GM11168 (cell line): ENCODE measurements at regions not wholly inside any gene's neighbourhood (a gene's known extent, or its start where the extent isn't known, plus 50 kb on each side); places are given as distances from the start of the nearest gene placed in this dataset.

Source experiments
- in situ Hi-C: fragments of 300-500 bp; cut with MboI; formaldehyde crosslinking; loops from one replicate; pipeline ENCODE4 v1.12.0; 2022; ENCODE audit warnings: low sequenced_read_pairs; ENCODE audit not compliant: unreplicated experiment

DNA sequence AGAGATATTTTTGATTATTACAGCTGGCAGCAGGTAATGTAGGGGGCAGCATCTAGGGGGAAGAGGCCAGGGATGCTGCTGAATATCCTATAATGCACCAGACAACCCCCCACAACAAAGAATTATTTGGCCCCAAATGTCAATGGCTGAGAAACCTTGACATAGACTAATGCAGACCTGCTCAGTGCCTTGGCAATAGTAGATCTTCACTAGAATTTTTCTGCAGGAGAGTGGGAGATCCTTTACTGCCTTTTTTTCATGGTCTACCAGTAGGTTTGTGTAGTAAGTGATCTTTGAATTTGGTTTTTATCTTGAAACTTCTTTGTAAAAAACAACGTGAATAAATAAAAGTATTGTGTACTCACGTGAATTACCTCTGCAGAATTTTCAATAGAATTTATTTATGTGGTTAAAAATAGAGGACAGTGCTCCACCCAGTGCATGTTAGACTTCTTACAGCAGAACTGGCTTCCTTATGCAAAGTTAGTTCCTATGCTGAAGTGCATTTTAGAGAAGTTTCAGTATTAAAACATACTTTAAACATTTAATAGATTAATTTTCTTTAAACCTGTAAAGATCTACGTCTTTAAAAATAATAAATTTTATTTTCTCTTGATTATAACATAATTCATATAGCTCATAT is 199.6 kb upstream of the HDAC9 start:
- in situ Hi-C loops, result no loop called here

DNA sequence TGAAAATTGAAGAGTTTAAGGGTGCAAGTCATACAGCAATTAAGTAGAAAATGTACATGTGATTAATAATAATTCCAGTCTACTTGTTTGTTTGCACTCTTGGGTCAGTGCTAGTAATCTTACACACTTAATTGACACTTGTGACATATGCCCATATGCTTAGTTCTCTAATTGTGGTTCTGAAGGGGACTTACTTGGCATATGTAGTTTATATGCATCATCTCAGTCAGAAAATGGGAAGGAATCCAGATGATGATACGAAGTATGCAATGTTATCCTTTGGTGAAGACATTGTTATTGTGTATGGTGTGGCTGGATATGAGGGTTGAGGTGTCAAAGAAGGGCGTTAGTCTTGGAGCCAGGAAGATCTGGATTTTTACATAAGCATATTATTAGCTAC is 193.5 kb upstream of the HDAC9 start:
- in situ Hi-C loops, result no loop called here

DNA sequence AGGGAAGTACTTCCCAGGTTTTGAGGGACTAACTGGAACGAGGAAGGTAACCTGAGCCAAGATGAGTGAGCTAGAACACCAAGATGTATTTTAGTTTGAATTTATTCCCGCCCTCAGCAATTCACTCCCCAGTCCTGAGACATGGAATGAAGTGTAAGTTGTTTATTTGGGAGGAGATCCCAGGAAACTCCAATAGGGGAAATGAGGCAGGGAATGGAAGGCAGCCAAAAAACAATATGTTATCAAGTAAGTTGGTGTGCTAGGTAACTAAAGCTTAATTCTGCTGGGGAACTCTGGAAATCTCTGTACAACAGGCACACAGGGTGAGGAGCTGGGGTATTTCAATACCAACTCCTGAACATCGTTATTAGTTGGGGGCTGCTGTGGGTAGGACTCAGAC is 189.7 kb upstream of the HDAC9 start:
- in situ Hi-C loops, result no loop called here

DNA sequence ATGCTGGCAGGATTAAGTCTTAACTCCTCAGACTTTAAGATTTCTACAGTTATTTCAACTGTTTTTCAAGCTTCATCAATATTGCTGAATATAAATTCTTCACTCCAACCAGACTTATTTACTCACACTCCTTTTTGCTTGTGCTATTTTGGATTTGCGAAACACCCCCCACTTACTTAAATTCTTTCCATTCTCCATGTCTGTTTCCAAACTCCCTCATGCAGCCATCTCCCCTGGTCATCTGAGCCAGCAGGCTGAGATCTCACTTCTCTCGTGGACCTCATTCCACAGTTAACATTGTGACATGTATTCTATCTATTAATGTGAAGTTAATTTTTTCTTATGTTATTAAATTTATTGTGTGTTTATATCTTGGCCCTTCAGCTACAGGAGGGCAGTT is 188.9 kb upstream of the HDAC9 start:
- in situ Hi-C loops, result no loop called here

DNA sequence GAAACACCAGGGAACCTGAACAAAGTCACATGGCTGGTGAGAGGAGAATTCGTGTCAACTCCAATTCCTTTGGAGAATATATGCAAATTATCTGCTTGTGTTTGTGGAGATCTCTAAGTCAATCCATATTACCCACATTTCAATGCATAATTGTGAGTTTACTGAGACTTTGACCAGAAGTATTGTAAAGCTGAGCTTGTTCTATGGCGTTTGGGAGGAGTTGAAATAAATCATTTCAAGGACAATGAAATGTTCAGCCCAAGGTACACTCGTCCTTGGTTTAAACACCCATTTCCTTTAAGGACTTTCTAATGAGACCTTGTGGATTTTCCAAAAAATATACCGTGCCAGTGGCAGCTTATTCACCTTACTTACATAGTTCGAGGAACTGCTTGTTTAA is 186.6 kb upstream of the HDAC9 start:
- in situ Hi-C loops, result no loop called here

DNA sequence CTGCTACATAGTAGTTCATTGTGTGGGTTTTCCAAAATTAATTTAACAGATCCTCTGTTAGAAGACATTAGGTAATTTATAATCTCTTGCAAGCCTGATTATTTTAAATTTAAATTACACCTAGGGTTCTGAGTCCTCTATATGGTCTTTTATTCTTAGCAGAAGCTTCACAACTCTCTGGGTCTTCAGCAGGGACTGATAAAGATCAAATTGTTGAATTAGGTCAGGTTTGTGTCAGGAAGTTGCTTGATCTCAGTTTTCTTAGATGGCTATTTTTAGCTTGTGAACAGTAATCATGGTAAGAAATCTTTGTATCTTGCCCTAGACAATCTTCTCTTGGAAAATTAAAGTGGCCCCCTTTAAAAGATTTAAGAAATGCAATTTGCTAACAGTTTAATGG is 183.1 kb upstream of the HDAC9 start:
- in situ Hi-C loops, result no loop called here

DNA sequence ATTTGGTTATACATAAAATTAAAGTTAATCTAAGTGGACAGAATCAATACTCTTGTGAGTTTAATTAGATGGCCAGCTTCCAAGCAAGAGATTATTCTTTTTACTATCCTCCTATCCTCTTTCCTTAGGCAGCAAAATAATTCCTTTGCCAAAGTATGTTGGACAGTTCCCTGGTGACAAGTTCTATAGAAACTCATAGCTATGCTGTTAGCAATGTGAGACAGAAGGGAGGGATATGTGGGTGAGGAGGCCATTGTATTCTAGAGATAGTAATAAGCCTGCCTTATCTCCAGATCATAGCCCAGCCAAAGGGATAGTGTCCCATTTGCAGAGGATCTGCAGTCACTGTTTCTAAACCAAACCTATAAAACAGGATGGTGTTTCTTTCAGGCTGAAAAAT is 181.6 kb upstream of the HDAC9 start:
- in situ Hi-C loops, result no loop called here

DNA sequence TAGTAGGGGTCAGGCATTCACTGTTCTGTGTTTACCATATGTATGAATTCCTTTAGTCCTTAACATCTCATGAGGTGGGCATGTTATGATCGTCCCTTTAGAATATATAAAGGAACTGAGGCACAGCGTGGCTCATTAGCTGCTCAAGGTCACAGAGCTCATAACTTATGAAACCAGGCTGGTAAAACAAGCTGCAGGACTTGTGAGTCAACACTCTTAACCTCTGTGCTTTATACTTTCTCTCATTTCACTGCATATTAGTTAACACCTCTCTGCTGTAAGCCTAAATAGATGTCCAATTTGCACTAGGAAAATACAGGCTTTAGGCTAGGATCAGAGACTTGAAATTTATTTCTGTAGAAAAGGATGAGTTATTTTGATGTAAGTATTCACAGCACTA is 180.3 kb upstream of the HDAC9 start:
- in situ Hi-C loops, result no loop called here

DNA sequence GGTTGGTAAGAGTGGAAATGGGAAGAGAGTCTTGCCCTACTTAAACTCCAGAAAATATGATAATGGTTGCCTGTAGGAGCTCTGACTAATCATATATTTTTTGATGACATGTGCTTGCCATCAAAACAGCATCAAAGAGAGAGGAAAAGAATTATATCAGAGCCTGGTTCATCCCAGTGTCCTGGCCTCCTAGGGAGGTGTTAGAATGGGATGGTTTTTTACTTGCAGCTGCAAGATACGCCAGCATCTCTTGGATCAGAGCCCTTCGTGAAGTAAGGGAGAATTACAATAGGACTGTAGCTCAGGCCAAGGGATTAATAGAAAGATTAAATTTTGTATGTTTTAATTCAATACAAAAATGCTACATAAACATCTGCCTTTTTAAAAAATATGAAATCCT is 177.6 kb upstream of the HDAC9 start:
- in situ Hi-C loops, result no loop called here

DNA sequence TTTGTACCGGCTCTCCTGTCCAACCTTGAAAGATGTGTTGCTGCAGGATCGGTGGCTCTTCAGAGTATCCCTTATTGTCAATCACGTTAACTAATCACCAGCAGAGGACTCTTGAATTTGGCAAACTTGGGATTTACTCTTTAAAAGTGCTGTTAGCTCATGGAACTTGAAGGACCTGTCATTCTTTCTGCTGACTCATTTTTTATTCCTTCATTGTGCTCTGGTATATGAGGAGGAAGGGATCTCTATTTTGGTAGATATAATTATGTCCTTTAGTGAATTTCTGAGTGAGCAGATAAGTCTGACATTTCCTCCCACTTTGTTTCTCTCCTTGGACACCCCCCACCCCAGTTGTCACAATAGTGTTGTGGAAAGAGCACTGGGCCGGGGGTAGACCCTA is 175.1 kb upstream of the HDAC9 start:
- in situ Hi-C loops, result no loop called here

DNA sequence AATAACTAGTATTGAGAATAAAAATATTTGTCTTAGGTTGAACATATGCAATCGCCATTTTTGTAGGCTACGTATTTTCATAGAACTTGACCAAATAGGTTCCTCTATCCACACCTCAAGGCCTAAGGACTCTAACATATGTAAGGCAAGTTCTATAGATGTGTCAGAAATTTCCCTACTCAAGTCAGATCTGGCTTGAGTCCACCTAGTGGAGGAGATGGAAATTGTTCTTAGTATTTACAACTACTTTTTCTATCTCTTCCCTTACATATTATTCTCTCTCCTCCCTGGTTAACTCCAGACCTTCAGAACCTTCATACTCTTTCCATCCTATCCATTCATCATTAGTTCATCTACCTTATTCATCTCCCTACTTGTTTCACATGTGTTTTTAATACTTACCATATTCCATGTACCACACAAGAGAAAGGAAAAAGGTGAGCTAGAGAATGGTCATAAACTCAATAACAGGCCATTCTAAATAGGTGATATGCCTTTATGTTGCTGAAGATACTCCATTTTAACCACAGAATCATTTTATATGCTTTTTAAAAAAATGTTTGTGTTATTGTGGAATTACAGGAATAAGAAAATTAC is 174.5 kb upstream of the HDAC9 start:
- in situ Hi-C loops, result no loop called here

DNA sequence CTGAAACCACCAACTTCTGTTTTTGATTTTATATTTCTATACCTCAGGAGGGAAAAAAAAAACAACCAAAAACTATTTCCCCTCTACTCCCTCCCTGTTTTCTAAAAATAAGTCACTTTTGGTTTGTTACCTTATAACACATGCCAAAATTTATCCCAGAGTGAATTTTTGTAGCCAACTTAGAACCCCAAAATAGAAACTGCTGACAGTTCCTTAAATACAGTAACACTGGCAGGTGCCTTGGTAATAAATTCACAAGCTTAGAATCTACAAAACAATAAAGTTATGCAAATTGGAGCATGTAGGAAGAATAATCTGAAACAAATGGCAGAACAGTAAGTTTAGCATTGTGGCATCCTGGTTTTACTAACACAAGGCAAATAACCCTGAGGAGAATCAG is 165.0 kb upstream of the HDAC9 start:
- in situ Hi-C loops, result no loop called here

DNA sequence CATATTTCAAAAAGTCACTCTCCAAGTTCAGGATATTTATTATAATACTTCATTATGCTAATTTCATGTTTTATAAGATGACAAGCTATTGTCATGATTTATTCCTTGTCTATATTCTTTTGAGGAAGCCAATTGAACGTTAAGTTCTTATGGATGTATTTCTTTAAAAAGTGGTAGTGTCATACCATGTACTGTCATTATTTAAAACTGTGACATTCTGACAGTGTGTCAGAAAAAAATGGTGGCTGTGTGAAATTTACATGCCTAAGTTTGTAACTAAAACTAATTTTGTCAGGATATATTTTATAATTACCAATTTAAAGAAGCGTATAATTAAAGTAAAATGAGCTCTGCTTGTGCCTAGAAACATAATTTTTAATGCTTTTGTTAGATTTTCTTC is 158.9 kb upstream of the HDAC9 start:
- in situ Hi-C loops, result no loop called here

DNA sequence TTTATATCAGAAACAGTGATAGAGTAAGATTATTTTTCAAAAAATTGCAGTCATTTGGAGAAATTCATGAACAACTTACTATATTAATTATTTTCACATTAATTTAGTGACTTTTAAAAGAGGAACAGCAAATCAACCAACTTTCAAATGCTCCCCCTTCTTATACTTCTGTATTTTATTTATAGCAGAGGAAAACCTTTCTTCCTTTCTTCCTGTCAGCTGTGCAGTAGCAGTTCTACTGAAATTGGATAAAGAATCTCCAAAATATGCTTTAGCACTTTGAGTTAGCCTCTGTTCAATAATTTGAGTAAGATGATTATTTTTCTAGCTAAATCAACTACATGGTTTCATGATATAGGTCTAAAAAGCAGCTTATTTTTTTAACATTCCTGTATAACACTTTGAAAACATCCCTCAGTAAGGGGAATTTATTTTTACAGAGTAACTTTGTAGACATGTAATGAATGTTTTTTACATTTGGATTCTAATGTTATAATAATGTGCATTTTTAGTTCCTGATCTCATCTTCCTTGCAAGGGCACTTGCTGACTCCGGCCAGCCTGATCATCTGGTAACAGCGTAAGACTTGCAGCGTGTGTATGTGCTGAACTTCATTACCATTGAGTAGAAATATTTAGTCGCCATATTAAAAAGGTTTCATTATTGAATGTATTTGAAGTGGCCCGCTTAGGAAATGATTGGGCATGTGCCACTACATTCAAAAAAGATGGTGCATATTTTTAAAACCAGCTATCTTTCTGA is 158.3 kb upstream of the HDAC9 start:
- in situ Hi-C loops, result no loop called here

DNA sequence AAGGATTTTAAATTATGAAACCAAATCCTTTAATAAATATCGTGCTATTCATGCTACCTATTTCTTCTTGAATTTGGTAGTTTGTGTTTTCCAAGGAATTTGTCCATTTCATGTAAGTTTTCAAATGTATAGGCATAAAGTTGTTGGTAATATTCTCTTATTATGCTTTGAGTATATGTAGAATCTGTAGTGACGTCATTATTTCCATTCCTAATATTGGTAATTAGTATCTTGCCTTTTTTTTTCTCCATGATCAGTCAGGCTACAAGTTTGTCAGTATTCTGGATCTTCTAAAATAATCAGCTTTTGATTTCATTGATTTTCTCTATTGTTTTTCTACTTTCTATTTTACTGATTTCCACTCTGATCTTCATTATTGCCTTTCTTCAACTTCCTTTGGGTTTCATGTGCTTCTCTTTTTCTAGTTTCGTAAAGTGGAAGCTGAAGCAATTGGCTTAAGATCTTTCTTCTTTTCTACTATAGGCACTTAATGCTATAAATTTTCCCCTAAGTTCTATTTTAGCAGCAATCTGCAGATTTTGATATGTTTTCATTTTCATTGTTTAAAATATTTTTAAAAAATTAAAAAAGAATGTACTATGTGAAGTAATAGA is 156.5 kb upstream of the HDAC9 start:
- in situ Hi-C loops, result no loop called here

DNA sequence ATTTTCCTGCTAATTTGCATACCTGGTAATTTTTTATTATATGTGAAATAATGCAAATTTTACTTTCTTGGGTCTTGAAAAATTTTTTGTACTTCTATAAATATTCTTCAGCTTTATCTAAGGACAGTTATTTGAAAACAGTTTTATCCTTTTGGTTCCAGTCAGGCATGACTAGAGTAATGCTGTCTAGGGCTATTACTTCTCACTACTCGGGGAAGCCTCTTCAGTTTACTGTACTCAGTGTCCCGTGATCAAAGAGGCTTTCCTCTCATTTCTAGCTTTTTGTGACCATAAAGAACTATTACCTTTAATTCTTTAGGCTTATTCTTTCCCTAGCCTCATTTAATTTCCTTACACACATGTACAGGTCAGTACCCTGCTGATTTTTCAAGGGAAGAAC is 153.8 kb upstream of the HDAC9 start:
- in situ Hi-C loops, result loop anchor here (10.0 kb wide), 1 partner anchor 657 kb away; no protein-coding TSS in a partner anchor

DNA sequence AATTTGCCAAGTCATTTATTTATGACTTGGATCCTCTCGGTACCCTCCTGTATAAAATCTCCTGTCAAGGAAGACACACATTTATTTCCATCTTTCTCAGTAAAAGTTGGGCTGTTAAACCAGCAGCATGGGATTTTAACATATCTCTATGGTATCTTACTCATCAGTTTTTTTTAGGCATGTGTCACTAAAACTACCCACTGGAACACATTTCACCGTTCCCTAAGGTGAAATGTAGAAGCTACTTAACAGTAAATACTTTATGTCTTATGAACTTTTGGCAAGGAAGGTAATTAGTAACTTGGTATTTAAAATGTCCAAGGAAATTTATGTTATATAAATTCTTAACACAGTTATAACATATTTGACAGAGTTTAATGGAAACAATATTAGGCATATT is 152.5 kb upstream of the HDAC9 start:
- in situ Hi-C loops, result loop anchor here (10.0 kb wide), 1 partner anchor 658 kb away; no protein-coding TSS in a partner anchor

DNA sequence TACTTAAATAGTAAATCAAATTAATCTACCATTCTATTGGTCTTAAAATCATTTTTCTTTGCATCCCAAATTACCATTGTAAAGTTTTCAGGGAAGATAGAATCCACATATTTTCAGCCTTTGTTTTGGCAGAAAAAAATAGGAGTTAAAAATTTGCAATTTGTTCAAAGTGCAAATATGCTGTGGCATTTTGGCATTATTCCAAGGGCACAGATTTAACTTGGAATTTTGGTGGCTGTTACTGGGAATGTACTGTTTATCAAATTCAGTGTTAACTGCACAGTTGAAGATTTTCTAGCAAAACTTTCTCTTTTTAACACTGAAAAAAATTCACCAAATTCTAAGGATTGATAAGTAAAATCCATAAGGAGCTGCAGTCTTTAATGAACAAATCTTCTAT is 151.0 kb upstream of the HDAC9 start:
- in situ Hi-C loops, result loop anchor here (10.0 kb wide), 1 partner anchor 660 kb away; no protein-coding TSS in a partner anchor

DNA sequence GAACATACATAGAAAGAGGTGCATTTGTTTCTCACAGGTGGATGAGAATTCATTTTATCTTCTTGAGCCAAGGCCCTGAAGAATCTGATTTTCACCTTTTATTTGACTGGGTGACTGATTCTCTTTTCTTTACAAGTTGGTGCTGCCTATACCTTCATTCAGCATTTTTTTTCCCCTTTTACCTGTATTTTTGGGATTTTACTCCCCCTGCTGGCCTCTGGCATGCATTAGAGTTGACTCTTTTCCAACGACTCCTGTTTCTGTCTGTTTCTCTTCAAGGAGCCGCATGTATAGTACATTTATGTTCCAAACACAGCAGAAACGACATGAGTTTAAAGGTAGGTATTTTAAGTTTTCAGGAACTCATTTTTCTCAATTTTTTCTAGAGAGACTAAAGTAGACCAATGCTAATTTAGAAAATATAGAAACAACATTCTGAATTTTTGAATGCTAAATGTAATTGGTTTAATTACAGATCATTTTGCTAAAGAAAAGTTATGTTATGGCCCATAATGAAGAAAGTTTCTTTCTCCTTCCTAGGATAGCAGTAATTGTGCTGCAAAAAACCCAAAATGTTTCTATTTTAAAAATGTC is 149.8 kb upstream of the HDAC9 start:
- in situ Hi-C loops, result loop anchor here (10.0 kb wide), 1 partner anchor 661 kb away; no protein-coding TSS in a partner anchor

DNA sequence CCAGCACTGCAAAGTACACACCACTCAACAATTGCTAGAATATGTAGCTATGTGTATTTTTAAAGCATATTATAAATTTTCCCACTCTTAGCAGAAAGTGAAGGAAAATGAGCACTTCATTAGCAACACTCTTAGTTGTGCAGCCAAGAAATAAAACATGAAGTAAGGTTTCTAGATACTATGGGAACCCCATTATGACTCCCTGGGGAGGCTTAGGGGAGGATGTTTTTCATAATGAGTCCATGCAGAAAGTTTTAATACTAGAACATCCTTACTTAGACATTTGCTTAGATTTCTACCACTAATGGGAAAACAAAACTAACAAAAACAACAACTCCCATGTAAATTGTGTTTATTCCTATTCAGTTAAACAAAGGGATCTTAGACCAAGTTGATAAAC is 148.4 kb upstream of the HDAC9 start:
- in situ Hi-C loops, result loop anchor here (10.0 kb wide), 1 partner anchor 662 kb away; no protein-coding TSS in a partner anchor

DNA sequence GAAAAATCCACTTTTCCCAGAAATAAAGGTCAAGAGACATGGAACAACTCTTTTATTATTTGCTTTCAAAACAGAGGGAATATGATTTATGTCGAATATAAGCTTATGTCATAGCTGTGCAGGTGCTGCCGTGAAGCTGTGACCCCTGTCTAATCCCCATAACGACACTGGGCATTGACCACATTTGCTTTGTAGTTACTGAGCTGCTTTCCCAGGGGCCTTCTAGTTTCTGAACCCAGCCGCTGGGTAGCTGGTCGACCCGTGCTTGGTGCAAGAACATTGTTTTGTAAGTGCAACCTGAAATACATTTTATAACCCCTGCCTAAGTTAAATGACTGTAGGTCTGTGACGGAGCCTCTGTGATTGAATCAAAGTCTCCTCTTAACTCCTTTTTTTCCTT is 144.9 kb upstream of the HDAC9 start:
- in situ Hi-C loops, result loop anchor here (10.0 to 25.0 kb wide), 2 partner anchors 312 to 704 kb away; no protein-coding TSS in a partner anchor
